ENCODE measurements at regions not wholly inside any gene's neighbourhood (a gene's known extent, or its start where the extent isn't known, plus 50 kb on each side); places are given as distances from the start of the nearest gene placed in this dataset.

GRCh38 chr4:129862461-129862860 lies 766.5 kb downstream of the C4orf33 start:
- no peak for TF ChIP-seq CTCF (optimal IDR thresholded peaks at IDR 0.05 in 1 of 3, IDR thresholded peaks at IDR 0.05 in 1 of 3, conservative IDR thresholded peaks at IDR 0.05 in 1 of 3; ENCODE audit: extremely low read depth in 1 of 3, insufficient read depth in 2 of 3, low read length in 3 of 3)
- TF ChIP-seq EZH2 (IDR thresholded peaks at IDR 0.05; ENCODE audit: low read length): no peak
